Non-pigmented ciliary epithelial cell (primary cell): ENCODE measurements at regions not wholly inside any gene's neighbourhood (a gene's known extent, or its start where the extent isn't known, plus 50 kb on each side); places are given as distances from the start of the nearest gene placed in this dataset.
"Not testable (repeated sequence)": the region's sequence is repeated elsewhere in the genome, so short reads cannot be mapped to it uniquely, and the experiment has no call there.

Source experiments
- DNase-seq: peaks from one replicate; pipeline ENCODE4 v3.0.0-alpha.2; 2010; ENCODE audit warnings: low read depth

- DNase-seq = no peak
These were observed 72.0 kb downstream of the VCAM1 start for GRCh38 chr1:100791586-100791985.

- no peak for DNase-seq
These were observed 74.1 kb downstream of the VCAM1 start for GRCh38 chr1:100793659-100794058.

- DNase-seq = peak; percentile 60
These were observed 75.5 kb downstream of the VCAM1 start for GRCh38 chr1:100794748-100795645.

GRCh38 chr1:100795646-100795985 is 76.1 kb downstream of the VCAM1 start:
- no peak for DNase-seq

GRCh38 chr1:100796046-100796445 is 76.5 kb downstream of the VCAM1 start:
- DNase-seq = no peak

GRCh38 chr1:100799548-100799947 is 80.0 kb downstream of the VCAM1 start:
- no peak for DNase-seq

GRCh38 chr1:100799954-100800612 is 80.5 kb downstream of the VCAM1 start:
- peak; percentile 36 for DNase-seq

- not testable (repeated sequence) for DNase-seq
These were observed 81.7 kb downstream of the VCAM1 start for GRCh38 chr1:100801256-100801655.

- DNase-seq = not testable (repeated sequence)
These were observed 83.7 kb downstream of the VCAM1 start for GRCh38 chr1:100803280-100803679.

- DNase-seq = no peak
These were observed 87.1 kb downstream of the VCAM1 start for GRCh38 chr1:100806601-100807000.

GRCh38 chr1:100810360-100810759 is 84.3 kb downstream of the EXTL2 start:
- no peak for DNase-seq

- DNase-seq = no peak
These were observed 82.8 kb downstream of the EXTL2 start for GRCh38 chr1:100811808-100812207.

GRCh38 chr1:100814938-100815337 is 79.7 kb downstream of the EXTL2 start:
- not testable (repeated sequence) for DNase-seq

- no peak for DNase-seq
These were observed 78.6 kb downstream of the EXTL2 start for GRCh38 chr1:100816049-100816448.

GRCh38 chr1:100820195-100820594 is 74.4 kb downstream of the EXTL2 start:
- not testable (repeated sequence) for DNase-seq

- DNase-seq = not testable (repeated sequence)
These were observed 72.7 kb downstream of the EXTL2 start for GRCh38 chr1:100821919-100822318.
